Activated T-cell treated with anti-CD3 and anti-CD28 coated beads, Interleukin-2, amount 50 U/mL, for 72 hours (primary cell): ENCODE measurements at regions not wholly inside any gene's neighbourhood (a gene's known extent, or its start where the extent isn't known, plus 50 kb on each side); places are given as distances from the start of the nearest gene placed in this dataset.

Experiments used
- ATAC-seq, 2 donors: fragments of 150-1000 bp; cut with Tn5 transposase; replicated peaks in 1 of 2; 2 replicates each; pipeline ENCODE4 v1.10.0; 2021; ENCODE audit warnings: moderate library complexity in 2 of 2, mild to moderate bottlenecking in 1 of 2
- DNase-seq, 2 donors: peaks; one replicate each; pipeline ENCODE4 v3.0.0; 2021 to 2022; ENCODE audit warnings: mixed read lengths in 1 of 2
- H3K27ac Mint-ChIP-seq: one replicate; pipeline ENCODE4 v1.8.0; 2022; ENCODE audit warnings: mild to moderate bottlenecking, moderate library complexity, mixed read lengths
- H3K27me3 Mint-ChIP-seq: one replicate; pipeline ENCODE4 v1.8.0; 2022; ENCODE audit warnings: low read depth, mixed read lengths
- H3K36me3 Mint-ChIP-seq, 2 donors: one replicate each; pipeline ENCODE4 v1.8.0; 2022; ENCODE audit warnings: mixed read lengths in 2 of 2, mild to moderate bottlenecking in 1 of 2; ENCODE audit not compliant: insufficient read depth in 2 of 2
- H3K4me1 Mint-ChIP-seq: one replicate; pipeline ENCODE4 v1.8.0; 2022; ENCODE audit warnings: low read depth, mixed read lengths
- H3K4me3 Mint-ChIP-seq, 2 donors: one replicate each; pipeline ENCODE4 v1.8.0; 2022; ENCODE audit warnings: mild to moderate bottlenecking in 2 of 2, mixed read lengths in 2 of 2, moderate library complexity in 2 of 2
- H3K9me3 Mint-ChIP-seq, 2 donors: one replicate each; pipeline ENCODE4 v1.8.0; 2022; ENCODE audit warnings: mixed read lengths in 2 of 2

DNA sequence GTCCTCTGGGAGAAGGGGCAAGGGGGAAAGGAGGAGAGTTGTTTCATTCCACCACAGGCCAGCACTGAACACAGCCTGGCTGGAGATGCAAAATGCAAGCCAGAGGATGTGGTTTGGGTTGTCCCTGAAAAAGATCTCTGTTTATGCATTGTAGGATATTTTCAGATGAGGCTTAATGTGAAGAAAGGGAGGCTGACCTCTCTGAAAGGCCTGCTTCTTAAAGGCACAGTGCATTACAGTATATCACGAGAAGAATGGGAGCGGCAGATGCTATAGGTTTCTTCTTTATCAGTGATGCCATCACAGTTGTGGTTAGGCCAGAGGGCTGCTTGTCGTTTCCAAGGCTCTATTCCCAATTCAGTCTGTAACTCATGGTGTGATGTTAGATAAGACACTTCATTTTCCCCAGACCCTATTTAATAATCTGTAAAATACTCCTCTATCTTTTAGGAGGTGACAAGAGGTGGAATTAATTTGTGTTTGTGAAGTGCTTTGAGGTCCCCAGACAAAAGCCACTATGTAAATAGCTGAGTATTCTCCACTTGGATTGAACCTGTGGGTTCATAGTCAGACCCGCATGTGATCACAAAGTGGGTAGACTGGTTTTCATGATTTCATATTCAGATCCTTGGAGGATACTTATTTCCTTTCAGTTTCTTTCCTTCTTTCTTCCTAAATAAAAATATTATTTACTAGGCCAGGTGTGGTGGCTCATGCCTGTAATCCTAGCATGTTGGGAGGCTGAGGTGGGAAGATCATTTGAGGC is 76.5 kb upstream of the WDR26 start:
- Mint-ChIP-seq H3K9me3 (no peaks in the 10 kb centered on the region), H3K4me3 (no peak overlapping the region), H3K36me3 (no peaks in the 10 kb centered on the region), H3K27ac (no peak overlapping the region), H3K27me3 (no peaks in the 10 kb centered on the region), H3K4me1 (peaks cover 24% of the 10 kb centered on the region)
- ATAC-seq (no peak), DNase-seq (no peak)

GRCh38 chr1:224512600-224513151 is 78.1 kb upstream of the WDR26 start:
- DNase-seq: no peak
- Mint-ChIP-seq H3K4me3 (no peak overlapping the region), H3K36me3 (no peaks in the 10 kb centered on the region), H3K9me3 (no peaks in the 10 kb centered on the region), H3K27ac (no peak overlapping the region), H3K4me1 (peaks cover 19% of the 10 kb centered on the region), H3K27me3 (no peaks in the 10 kb centered on the region)
- no peak for ATAC-seq

GRCh38 chr1:224513383-224513782 is 78.8 kb upstream of the WDR26 start:
- no peak for ATAC-seq

DNA sequence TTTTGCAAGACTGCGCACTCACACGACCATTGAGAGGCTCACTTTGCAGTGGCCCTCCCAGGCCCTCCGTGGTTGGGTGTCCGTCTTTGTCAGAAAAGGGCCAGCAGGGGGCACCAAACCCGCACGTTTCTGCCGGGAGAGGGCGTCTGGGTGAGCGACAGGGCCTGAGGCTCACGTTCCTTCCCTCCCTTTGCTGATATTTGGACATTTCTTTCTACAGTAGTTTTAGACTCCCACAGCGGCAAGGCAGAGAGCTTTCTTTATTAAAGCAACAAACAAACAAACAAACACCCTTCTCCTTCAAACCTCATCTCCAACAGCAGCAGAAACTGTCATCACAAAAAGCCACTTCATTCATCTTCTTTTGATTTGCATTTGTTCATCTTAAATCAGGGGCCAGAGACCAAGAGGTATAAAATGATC is 79.2 kb upstream of the WDR26 start:
- no peaks in the 10 kb centered on the region for H3K9me3 Mint-ChIP-seq
- DNase-seq (peak; percentile 86 to 90), ATAC-seq (peak; percentile 94 to 96)
- peaks cover 19% of the 10 kb centered on the region for H3K4me1 Mint-ChIP-seq
- no peak overlapping the region for H3K27ac Mint-ChIP-seq
- no peak overlapping the region for H3K4me3 Mint-ChIP-seq
- H3K36me3 Mint-ChIP-seq: no peaks in the 10 kb centered on the region
- H3K27me3 Mint-ChIP-seq: no peaks in the 10 kb centered on the region

More at GRCh38 chr1:224513383-224513782, 78.8 kb upstream of the WDR26 start:
- no peak for DNase-seq
- no peak overlapping the region for H3K4me3 Mint-ChIP-seq
- no peak overlapping the region for H3K27ac Mint-ChIP-seq
- H3K27me3 Mint-ChIP-seq: no peaks in the 10 kb centered on the region
- no peaks in the 10 kb centered on the region for H3K9me3 Mint-ChIP-seq
- H3K4me1 Mint-ChIP-seq: peaks cover 19% of the 10 kb centered on the region
- no peaks in the 10 kb centered on the region for H3K36me3 Mint-ChIP-seq

- H3K4me3 Mint-ChIP-seq: no peak overlapping the region
- peaks cover 7% of the 10 kb centered on the region for H3K4me1 Mint-ChIP-seq
- no peak overlapping the region for H3K27ac Mint-ChIP-seq
- no peaks in the 10 kb centered on the region for H3K9me3 Mint-ChIP-seq
- ATAC-seq (no peak), DNase-seq (no peak)
- no peaks in the 10 kb centered on the region for H3K27me3 Mint-ChIP-seq
- H3K36me3 Mint-ChIP-seq: no peaks in the 10 kb centered on the region
These were observed 82.6 kb upstream of the WDR26 start for GRCh38 chr1:224517171-224517570.

GRCh38 chr1:224518528-224518927 is 83.9 kb upstream of the WDR26 start:
- Mint-ChIP-seq H3K4me3 (no peak overlapping the region), H3K4me1 (peaks cover 6% of the 10 kb centered on the region), H3K27me3 (no peaks in the 10 kb centered on the region), H3K36me3 (no peaks in the 10 kb centered on the region), H3K9me3 (no peaks in the 10 kb centered on the region), H3K27ac (no peak overlapping the region)
- DNase-seq (no peak), ATAC-seq (peak in 1 of 2 donors; percentile 47)

DNA sequence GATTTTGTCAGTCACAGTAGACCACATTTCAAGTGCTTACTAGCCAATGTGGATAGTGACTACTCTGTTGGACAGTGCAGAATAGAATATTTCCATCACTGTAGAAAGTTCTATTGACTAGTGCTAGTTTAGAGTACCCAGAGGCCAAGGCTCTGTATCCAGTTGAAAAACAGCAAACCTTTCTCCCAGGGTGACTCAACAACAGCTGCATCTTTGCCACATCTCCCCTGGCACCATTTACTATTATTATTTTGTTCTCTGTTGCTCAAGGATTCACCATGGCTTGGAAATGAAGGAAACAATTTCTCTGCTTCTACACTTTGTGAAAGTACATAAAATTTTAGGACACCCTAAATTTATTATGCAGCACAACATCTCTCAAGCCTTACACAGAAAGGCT is 85.3 kb upstream of the WDR26 start:
- Mint-ChIP-seq H3K27ac (no peak overlapping the region), H3K4me1 (no peaks in the 10 kb centered on the region), H3K36me3 (no peaks in the 10 kb centered on the region), H3K9me3 (no peaks in the 10 kb centered on the region), H3K4me3 (no peak overlapping the region), H3K27me3 (no peaks in the 10 kb centered on the region)
- no peak for DNase-seq
- no peak for ATAC-seq

DNA sequence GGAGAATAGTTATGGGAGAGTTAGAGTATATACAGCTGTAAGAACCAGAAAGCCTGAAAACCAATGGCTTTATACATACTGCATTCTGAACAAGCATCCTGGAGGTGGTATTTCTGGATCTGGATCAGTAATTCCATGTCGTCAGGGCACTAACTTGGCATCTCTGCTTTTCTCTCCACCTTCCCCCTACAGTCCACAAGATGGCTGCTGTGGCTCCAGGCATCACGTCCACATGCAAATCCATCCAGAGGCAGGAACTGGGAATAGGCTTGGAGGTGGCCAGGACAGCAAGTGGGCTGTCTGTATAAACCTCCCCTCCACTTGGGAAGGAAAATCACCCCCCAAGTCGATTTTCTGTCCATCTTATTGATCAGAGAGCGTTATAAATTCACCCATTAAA is 86.2 kb upstream of the WDR26 start:
- no peak overlapping the region for H3K27ac Mint-ChIP-seq
- H3K36me3 Mint-ChIP-seq: no peaks in the 10 kb centered on the region
- H3K4me1 Mint-ChIP-seq: no peaks in the 10 kb centered on the region
- ATAC-seq (no peak), DNase-seq (no peak)
- H3K9me3 Mint-ChIP-seq: no peaks in the 10 kb centered on the region
- H3K27me3 Mint-ChIP-seq: no peaks in the 10 kb centered on the region
- no peak overlapping the region for H3K4me3 Mint-ChIP-seq

DNA sequence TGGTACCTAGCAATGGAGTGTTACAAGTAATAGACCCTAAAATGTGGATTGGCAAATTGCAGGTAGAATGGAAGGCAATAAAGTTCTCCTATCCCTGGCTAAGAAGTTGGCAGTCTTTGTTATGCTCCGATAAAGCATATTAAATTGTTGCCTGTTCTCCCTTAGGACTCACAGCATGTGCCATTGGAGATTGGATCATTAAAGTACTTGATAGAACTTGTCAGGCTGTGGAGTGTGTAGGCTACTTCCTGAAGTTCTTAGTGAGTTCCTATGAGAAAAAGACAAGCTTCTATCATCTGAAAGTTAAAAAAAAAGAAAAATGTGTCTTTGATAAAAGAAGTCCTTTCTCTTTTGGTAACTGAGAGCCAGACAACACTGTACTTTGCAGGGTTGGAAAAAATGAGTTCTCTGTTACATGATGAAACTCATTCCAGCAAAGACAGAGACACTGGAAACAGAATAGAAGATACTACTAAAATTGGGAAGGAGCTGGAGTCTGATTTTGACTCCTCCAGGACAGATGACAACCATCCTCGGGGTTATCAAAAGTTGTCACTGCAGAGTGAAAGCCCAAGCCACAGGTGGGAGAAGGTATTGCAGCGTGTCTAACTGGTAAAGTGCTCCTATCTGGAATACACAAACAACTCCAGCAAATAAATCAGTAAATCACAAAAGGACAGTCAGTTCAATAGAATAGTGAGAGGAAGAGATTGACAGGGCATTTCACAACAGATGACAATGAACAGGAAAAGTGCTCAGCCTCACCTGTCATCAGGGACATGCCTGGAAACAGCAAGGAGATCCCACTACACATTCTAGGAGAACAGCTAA is 87.5 kb upstream of the WDR26 start:
- ATAC-seq (no peak), DNase-seq (no peak)
- Mint-ChIP-seq H3K9me3 (no peaks in the 10 kb centered on the region), H3K27ac (no peak overlapping the region), H3K4me3 (no peak overlapping the region), H3K27me3 (no peaks in the 10 kb centered on the region), H3K4me1 (no peaks in the 10 kb centered on the region), H3K36me3 (no peaks in the 10 kb centered on the region)

GRCh38 chr1:224523676-224524075 is 89.1 kb upstream of the WDR26 start:
- no peak for ATAC-seq
- no peaks in the 10 kb centered on the region for H3K9me3 Mint-ChIP-seq

GRCh38 chr1:224524679-224525078 is 90.1 kb upstream of the WDR26 start:
- H3K27ac Mint-ChIP-seq: no peak overlapping the region
- H3K36me3 Mint-ChIP-seq: no peaks in the 10 kb centered on the region
- no peaks in the 10 kb centered on the region for H3K27me3 Mint-ChIP-seq
- no peaks in the 10 kb centered on the region for H3K9me3 Mint-ChIP-seq
- H3K4me1 Mint-ChIP-seq: no peaks in the 10 kb centered on the region
- H3K4me3 Mint-ChIP-seq: no peak overlapping the region
- no peak for ATAC-seq
- DNase-seq: no peak

More at GRCh38 chr1:224523676-224524075, 89.1 kb upstream of the WDR26 start:
- H3K27me3 Mint-ChIP-seq: no peaks in the 10 kb centered on the region
- H3K4me3 Mint-ChIP-seq: no peak overlapping the region
- H3K4me1 Mint-ChIP-seq: no peaks in the 10 kb centered on the region
- no peak overlapping the region for H3K27ac Mint-ChIP-seq
- no peaks in the 10 kb centered on the region for H3K36me3 Mint-ChIP-seq
- no peak for DNase-seq

- no peaks in the 10 kb centered on the region for H3K4me1 Mint-ChIP-seq
- DNase-seq (no peak), ATAC-seq (no peak)
- H3K27ac Mint-ChIP-seq: no peak overlapping the region
- no peaks in the 10 kb centered on the region for H3K9me3 Mint-ChIP-seq
- no peak overlapping the region for H3K4me3 Mint-ChIP-seq
- H3K27me3 Mint-ChIP-seq: no peaks in the 10 kb centered on the region
- no peaks in the 10 kb centered on the region for H3K36me3 Mint-ChIP-seq
These were observed 90.6 kb upstream of the CNIH3 start for GRCh38 chr1:224525411-224526040.

DNA sequence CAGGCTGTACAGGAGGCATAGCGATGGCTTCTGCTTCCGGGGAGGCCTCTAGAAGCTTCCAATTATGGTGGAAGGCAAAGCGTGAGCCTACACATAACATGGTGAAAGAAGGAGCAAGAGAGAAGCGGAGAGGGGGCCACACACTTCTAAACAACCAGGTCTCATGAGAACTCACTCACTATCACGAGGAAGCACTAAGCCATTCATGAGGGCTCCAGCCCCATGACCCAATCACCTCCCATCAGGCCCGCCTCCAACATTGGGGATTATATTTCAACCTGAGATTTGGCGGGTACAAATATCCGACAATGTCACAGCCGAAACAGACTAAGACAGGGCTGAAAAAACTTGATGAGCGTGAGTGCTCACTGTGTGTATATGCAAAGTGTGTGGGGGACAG is 89.3 kb upstream of the CNIH3 start:
- ATAC-seq (no peak), DNase-seq (no peak)
- H3K4me1 Mint-ChIP-seq: no peaks in the 10 kb centered on the region
- H3K9me3 Mint-ChIP-seq: no peaks in the 10 kb centered on the region
- no peak overlapping the region for H3K4me3 Mint-ChIP-seq
- no peaks in the 10 kb centered on the region for H3K36me3 Mint-ChIP-seq
- H3K27me3 Mint-ChIP-seq: no peaks in the 10 kb centered on the region
- no peak overlapping the region for H3K27ac Mint-ChIP-seq
